Loucy (cell line): ENCODE measurements at regions not wholly inside any gene's neighbourhood (a gene's known extent, or its start where the extent isn't known, plus 50 kb on each side); places are given as distances from the start of the nearest gene placed in this dataset.

Experiments used
- H2AFZ ChIP-seq: fragments of 200-600 bp; sonication (generic); 2 replicates; pipeline ENCODE4 v1.6.0; 2016; ENCODE audit warnings: antibody characterized with exemption, mild to moderate bottlenecking, low read length, moderate library complexity
- H3F3A ChIP-seq: fragments of 200-600 bp; 2 replicates; pipeline ENCODE4 v1.6.0; 2016; ENCODE audit warnings: antibody characterized with exemption, low read depth, mild to moderate bottlenecking
- H3K27me3 ChIP-seq: fragments of 200-600 bp; sonication (generic); 2 replicates; pipeline ENCODE4 v1.6.1; 2014; ENCODE audit warnings: low read length, mild to moderate bottlenecking; ENCODE audit not compliant: insufficient read depth, poor library complexity, severe bottlenecking
- H3K36me3 ChIP-seq: fragments of 200-600 bp; sonication (generic); 2 replicates; pipeline ENCODE4 v1.6.1; 2016; ENCODE audit warnings: low read length; ENCODE audit not compliant: insufficient read depth
- H3K4me1 ChIP-seq: fragments of 200-600 bp; sonication (generic); 2 replicates; pipeline ENCODE4 v1.5.1; 2014; ENCODE audit warnings: low read length, mild to moderate bottlenecking; ENCODE audit not compliant: insufficient read depth, poor library complexity, severe bottlenecking
- H3K4me2 ChIP-seq: fragments of 200-600 bp; sonication (generic); 2 replicates; pipeline ENCODE4 v1.6.0; 2014; ENCODE audit warnings: antibody characterized with exemption, low read length, low read depth, mild to moderate bottlenecking; ENCODE audit not compliant: poor library complexity, severe bottlenecking
- H3K4me3 ChIP-seq: fragments of 200-600 bp; sonication (generic); 2 replicates; pipeline ENCODE4 v1.5.1; 2014; ENCODE audit warnings: low read length, mild to moderate bottlenecking, mixed read lengths; ENCODE audit not compliant: poor library complexity, severe bottlenecking
- H3K79me2 ChIP-seq: fragments of 200-600 bp; sonication (generic); 2 replicates; pipeline ENCODE4 v1.6.1; 2014; ENCODE audit warnings: low read length; ENCODE audit not compliant: insufficient read depth
- H3K9ac ChIP-seq: fragments of 200-600 bp; sonication (generic); 2 replicates; pipeline ENCODE4 v1.6.0; 2014; ENCODE audit warnings: mild to moderate bottlenecking, low read depth, low read length, moderate library complexity; ENCODE audit not compliant: poor library complexity, severe bottlenecking
- H3K9me2 ChIP-seq: fragments of 200-600 bp; sonication (generic); replicated peaks from 2 replicates; pipeline ENCODE4 v1.6.1; 2016; ENCODE audit warnings: low read depth, low read length, mixed read lengths
- H3K9me3 ChIP-seq: fragments of 200-600 bp; sonication (generic); 2 replicates; pipeline ENCODE4 v1.6.1; 2014; ENCODE audit warnings: mild to moderate bottlenecking, antibody characterized with exemption, low read length, low read depth; ENCODE audit not compliant: insufficient read depth
- H4K20me1 ChIP-seq: fragments of 200-600 bp; sonication (generic); 2 replicates; pipeline ENCODE4 v1.6.0; 2014; ENCODE audit warnings: antibody characterized with exemption, low read length, mild to moderate bottlenecking; ENCODE audit not compliant: insufficient read depth, poor library complexity, severe bottlenecking
- EZH2phosphoT487 ChIP-seq: fragments of 200-600 bp; IDR thresholded peaks from 2 replicates; pipeline ENCODE4 v1.6.1; 2018; ENCODE audit warnings: antibody characterized with exemption, mild to moderate bottlenecking, moderate library complexity, borderline replicate concordance
- TF ChIP-seq, protein P1 (sequence below): fragments of 200-600 bp; sonication (generic); conservative IDR thresholded peaks from 2 replicates; pipeline ENCODE4 v1.5.1; 2014; ENCODE audit warnings: mild to moderate bottlenecking, antibody characterized with exemption, low read length

DNA sequence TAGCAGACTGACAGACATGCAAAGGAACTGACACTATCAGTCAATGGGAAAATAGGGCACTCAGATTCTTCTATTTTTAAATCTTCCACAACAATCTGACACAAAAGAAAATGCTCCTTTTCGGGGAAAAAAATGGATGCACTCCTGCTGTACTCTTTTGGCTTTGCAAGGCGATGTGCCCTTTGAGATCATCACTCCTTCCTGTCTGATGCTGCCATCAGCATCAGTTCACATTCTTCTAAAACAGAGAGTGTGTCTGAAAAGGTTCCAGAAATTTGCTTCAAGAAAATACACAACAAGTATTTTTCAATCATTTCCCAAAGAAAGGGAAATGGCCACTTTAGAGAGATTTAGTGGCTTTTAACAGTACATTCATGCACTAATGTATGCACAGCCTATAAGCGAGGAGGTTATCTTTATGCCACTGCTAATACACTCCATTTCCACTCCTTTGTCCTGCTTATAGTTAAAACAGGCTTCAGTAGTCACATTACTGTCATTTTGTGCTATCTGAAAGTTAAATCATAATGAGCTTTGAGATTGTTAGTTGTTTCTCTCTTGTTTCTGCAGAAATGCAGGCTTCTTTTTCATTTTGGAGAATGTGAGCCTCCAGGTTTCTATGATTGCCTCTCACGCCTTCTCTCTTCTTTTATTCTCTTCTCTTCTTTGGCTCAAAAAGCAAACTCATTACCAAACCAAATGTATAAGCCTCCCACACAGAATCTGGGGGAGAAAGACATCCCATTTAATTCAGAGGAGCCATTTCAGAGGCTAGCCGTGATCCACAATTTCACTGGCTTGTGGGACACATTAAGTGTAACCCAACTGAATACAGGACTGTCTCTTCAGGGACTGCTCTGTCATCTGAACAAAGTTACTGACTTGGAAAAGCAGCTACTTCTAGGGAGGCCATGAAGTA lies 110.9 kb upstream of the CCDC196 start:
- Histone ChIP-seq H4K20me1 (no peaks in the 10 kb centered on the region), H3K27me3 (no peaks in the 10 kb centered on the region), H3K79me2 (no peaks in the 10 kb centered on the region), H3K36me3 (no peaks in the 10 kb centered on the region), H3K4me2 (no peak overlapping the region), H3F3A (no peaks in the 10 kb centered on the region), H3K9me2 (no peaks in the 10 kb centered on the region), H3K4me3 (no peak overlapping the region), H3K4me1 (no peaks in the 10 kb centered on the region), H2AFZ (no peak overlapping the region), H3K9ac (no peak overlapping the region), H3K9me3 (no peaks in the 10 kb centered on the region)
- TF ChIP-seq, protein P1, sequence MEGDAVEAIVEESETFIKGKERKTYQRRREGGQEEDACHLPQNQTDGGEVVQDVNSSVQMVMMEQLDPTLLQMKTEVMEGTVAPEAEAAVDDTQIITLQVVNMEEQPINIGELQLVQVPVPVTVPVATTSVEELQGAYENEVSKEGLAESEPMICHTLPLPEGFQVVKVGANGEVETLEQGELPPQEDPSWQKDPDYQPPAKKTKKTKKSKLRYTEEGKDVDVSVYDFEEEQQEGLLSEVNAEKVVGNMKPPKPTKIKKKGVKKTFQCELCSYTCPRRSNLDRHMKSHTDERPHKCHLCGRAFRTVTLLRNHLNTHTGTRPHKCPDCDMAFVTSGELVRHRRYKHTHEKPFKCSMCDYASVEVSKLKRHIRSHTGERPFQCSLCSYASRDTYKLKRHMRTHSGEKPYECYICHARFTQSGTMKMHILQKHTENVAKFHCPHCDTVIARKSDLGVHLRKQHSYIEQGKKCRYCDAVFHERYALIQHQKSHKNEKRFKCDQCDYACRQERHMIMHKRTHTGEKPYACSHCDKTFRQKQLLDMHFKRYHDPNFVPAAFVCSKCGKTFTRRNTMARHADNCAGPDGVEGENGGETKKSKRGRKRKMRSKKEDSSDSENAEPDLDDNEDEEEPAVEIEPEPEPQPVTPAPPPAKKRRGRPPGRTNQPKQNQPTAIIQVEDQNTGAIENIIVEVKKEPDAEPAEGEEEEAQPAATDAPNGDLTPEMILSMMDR = no peak
- TF ChIP-seq EZH2phosphoT487 = no peak

DNA sequence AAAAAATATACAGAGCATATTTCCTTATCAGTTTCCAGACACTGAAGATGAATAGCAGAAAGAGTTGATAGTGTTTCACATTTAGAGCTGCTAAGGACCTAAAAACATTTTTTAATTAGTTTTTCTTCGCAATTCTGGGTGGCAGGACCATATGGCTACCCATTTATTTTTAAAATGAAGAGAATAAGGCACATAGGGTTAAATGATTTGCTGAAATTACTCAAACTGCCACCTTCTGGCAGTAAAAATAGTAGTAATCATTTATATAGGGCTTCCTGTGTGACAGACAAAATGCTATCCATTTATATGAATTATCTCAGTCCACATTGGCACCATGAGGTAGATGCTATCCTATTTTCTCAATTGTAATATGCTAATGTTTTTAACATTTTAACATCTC lies 108.6 kb upstream of the CCDC196 start:
- Histone ChIP-seq H3K36me3 (no peaks in the 10 kb centered on the region), H3K4me3 (no peak overlapping the region), H3K27me3 (no peaks in the 10 kb centered on the region), H3K9me3 (no peaks in the 10 kb centered on the region), H3K9me2 (no peaks in the 10 kb centered on the region), H2AFZ (no peak overlapping the region), H3K4me2 (no peak overlapping the region), H3K9ac (no peak overlapping the region), H4K20me1 (no peaks in the 10 kb centered on the region), H3K79me2 (no peaks in the 10 kb centered on the region), H3K4me1 (no peaks in the 10 kb centered on the region), H3F3A (no peaks in the 10 kb centered on the region)
- TF ChIP-seq EZH2phosphoT487 = no peak
- TF ChIP-seq, protein P1 = peak; percentile 40

DNA sequence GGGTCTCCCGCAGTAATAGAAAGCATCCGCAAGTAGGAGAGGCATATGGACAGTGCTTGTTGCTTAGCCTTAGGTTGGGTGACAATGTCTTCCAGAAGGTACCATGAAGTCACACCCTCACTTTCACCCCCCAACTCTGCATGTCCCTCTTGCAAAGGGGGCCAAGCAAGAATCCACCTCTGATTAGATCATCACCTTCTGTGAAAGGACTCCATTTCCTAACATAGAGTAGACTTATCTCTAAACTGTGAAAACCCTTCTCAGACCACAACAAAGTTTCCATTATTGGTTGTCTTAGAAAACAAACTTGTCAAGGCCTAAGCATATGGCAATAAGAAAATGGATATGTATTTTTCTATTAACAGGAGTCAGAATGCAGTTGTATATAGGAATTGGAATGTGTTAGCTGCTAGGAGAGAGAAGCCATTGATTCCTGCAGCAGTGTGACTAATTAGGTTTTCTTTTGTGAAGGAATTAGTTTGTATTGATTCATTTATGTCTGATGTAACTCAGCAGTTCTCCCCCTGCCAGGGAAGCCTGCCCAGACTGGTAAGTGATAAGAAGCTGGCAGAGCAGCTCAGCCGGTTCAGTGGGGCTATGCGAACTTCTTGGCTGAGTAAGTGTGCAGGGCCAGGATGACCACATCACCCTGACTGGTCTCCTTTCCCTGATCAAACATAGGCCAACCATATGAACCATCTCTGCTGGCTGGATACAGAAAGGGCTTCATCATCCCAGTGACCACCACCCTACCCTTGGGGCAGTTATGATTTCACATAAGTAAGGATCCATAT lies 107.3 kb upstream of the CCDC196 start:
- H3K79me2 ChIP-seq = no peaks in the 10 kb centered on the region
- H2AFZ ChIP-seq = no peak overlapping the region
- no peak for TF ChIP-seq EZH2phosphoT487
- TF ChIP-seq, protein P1 = no peak

More for the DNA sequence above, 107.3 kb upstream of the CCDC196 start:
- Histone ChIP-seq H3K9me2 (no peaks in the 10 kb centered on the region), H4K20me1 (no peaks in the 10 kb centered on the region), H3K4me1 (no peaks in the 10 kb centered on the region), H3K9ac (no peak overlapping the region), H3K27me3 (no peaks in the 10 kb centered on the region), H3K4me2 (no peak overlapping the region), H3F3A (no peaks in the 10 kb centered on the region), H3K36me3 (no peaks in the 10 kb centered on the region), H3K4me3 (no peak overlapping the region), H3K9me3 (no peaks in the 10 kb centered on the region)
